Vagina (tissue), 2 donors: ENCODE measurements at regions not wholly inside any gene's neighbourhood (a gene's known extent, or its start where the extent isn't known, plus 50 kb on each side); places are given as distances from the start of the nearest gene placed in this dataset.

Source experiments
- DNase-seq, 2 donors: peaks; one replicate each; pipeline ENCODE4 v3.0.0-alpha.2; 2017; ENCODE audit errors: extremely low spot score in 2 of 2
- H3K27ac ChIP-seq: fragments of 200-600 bp; sonication (generic); one replicate; pipeline ENCODE4 v1.5.1; 2019
- H3K27me3 ChIP-seq: fragments of 200-600 bp; sonication (generic); one replicate; pipeline ENCODE4 v1.5.1; 2019
- H3K36me3 ChIP-seq, 2 donors: fragments of 200-600 bp; sonication (generic); one replicate each; pipeline ENCODE4 v1.5.1; 2017 to 2019
- H3K4me1 ChIP-seq: fragments of 200-600 bp; sonication (generic); one replicate; pipeline ENCODE4 v1.5.1; 2019
- H3K4me3 ChIP-seq, 2 donors: fragments of 200-600 bp; sonication (generic); 1 replicate in 1 of 2; 2 replicates in 1 of 2; pipeline ENCODE4 v1.5.1; 2016 to 2019
- H3K9me3 ChIP-seq: fragments of 200-600 bp; sonication (generic); one replicate; pipeline ENCODE4 v1.5.1; 2019
- CTCF ChIP-seq, 3 experiments: fragments of 450-650 bp in 2 of 3; fragments of 200-600 bp in 1 of 3; sonication (generic) in 1 of 3; IDR thresholded peaks; one replicate each; pipeline ENCODE4 v1.5.1; 2017 to 2019; ENCODE audit warnings: antibody characterized with exemption in 3 of 3, mild to moderate bottlenecking in 2 of 3, moderate library complexity in 2 of 3
- POLR2A ChIP-seq, 2 donors: fragments of 450-650 bp; IDR thresholded peaks; one replicate each; pipeline ENCODE4 v1.6.1; 2017; ENCODE audit warnings: antibody characterized with exemption in 2 of 2, mild to moderate bottlenecking in 2 of 2, moderate library complexity in 2 of 2
- POLR2AphosphoS5 ChIP-seq, 2 donors: sonication (generic); formaldehyde crosslinking; IDR thresholded peaks; one replicate each; pipeline ENCODE4 v1.9.0; 2017; ENCODE audit warnings: antibody characterized with exemption in 2 of 2, mild to moderate bottlenecking in 2 of 2, low read depth in 1 of 2; ENCODE audit not compliant: insufficient read depth in 1 of 2
- intact Hi-C: fragments of 100-400 bp; cut with DNase I; formaldehyde crosslinking; loops from one replicate; pipeline ENCODE4 v1.15.1; 2023

- Histone ChIP-seq H3K9me3 (no peaks in the 10 kb centered on the region), H3K27ac (peak overlapping the region; percentile 77), H3K36me3 (no peaks in the 10 kb centered on the region), H3K4me1 (peaks cover 82% of the 10 kb centered on the region), H3K4me3 (no peak overlapping the region), H3K27me3 (no peaks in the 10 kb centered on the region)
- TF ChIP-seq POLR2A (IDR thresholded peaks at IDR 0.05): no peak
- TF ChIP-seq POLR2AphosphoS5 (IDR thresholded peaks at IDR 0.05; ENCODE audit: insufficient read depth in 1 of 2, low read depth in 1 of 2): no peak
- TF ChIP-seq CTCF (IDR thresholded peaks at IDR 0.05): no peak
- intact Hi-C loops: loop anchor here (5.0 kb wide), 1 partner anchor 153 kb away; the partner anchor contains the start of gene ZFP36L2
- DNase-seq: no peak
These were observed 151.8 kb downstream of the ZFP36L2 start for GRCh38 chr2:43074592-43075053.

GRCh38 chr2:43074052-43074451 is 152.4 kb downstream of the ZFP36L2 start:
- peaks cover 82% of the 10 kb centered on the region for H3K4me1 ChIP-seq
- no peak overlapping the region for H3K4me3 ChIP-seq
- TF ChIP-seq POLR2A (IDR thresholded peaks at IDR 0.05): no peak
- no peak for TF ChIP-seq CTCF (IDR thresholded peaks at IDR 0.05)
- intact Hi-C loops: loop anchor here (5.0 kb wide), 1 partner anchor 153 kb away; the partner anchor contains the start of gene ZFP36L2
- no peaks in the 10 kb centered on the region for H3K9me3 ChIP-seq
- no peaks in the 10 kb centered on the region for H3K27me3 ChIP-seq
- H3K36me3 ChIP-seq: no peaks in the 10 kb centered on the region
- DNase-seq: no peak
- peak overlapping the region; percentile 77 for H3K27ac ChIP-seq

GRCh38 chr2:43073401-43073825 is 153.0 kb downstream of the ZFP36L2 start:
- no peak for DNase-seq
- Histone ChIP-seq H3K4me3 (no peak overlapping the region), H3K36me3 (no peaks in the 10 kb centered on the region), H3K27me3 (no peaks in the 10 kb centered on the region), H3K9me3 (no peaks in the 10 kb centered on the region), H3K27ac (peak overlapping the region; percentile 77), H3K4me1 (peaks cover 75% of the 10 kb centered on the region)
- TF ChIP-seq POLR2A (IDR thresholded peaks at IDR 0.05) (no peak), POLR2AphosphoS5 (IDR thresholded peaks at IDR 0.05; ENCODE audit: insufficient read depth in 1 of 2, low read depth in 1 of 2) (peak in 1 of 2 donors; percentile 58), CTCF (IDR thresholded peaks at IDR 0.05) (no peak)
- intact Hi-C loops: loop anchor here (5.0 kb wide), 1 partner anchor 154 kb away; the partner anchor contains the start of gene ZFP36L2

GRCh38 chr2:43071599-43072550 is 154.5 kb downstream of the ZFP36L2 start:
- TF ChIP-seq CTCF (IDR thresholded peaks at IDR 0.05) (no peak), POLR2AphosphoS5 (IDR thresholded peaks at IDR 0.05; ENCODE audit: insufficient read depth in 1 of 2, low read depth in 1 of 2) (no peak), POLR2A (IDR thresholded peaks at IDR 0.05) (no peak)
- Histone ChIP-seq H3K9me3 (no peaks in the 10 kb centered on the region), H3K36me3 (no peaks in the 10 kb centered on the region), H3K4me1 (peaks cover 72% of the 10 kb centered on the region), H3K4me3 (no peak overlapping the region), H3K27ac (peak overlapping the region; percentile 80), H3K27me3 (no peaks in the 10 kb centered on the region)
- intact Hi-C loops: loop anchor here (5.0 kb wide), 1 partner anchor 155 kb away; the partner anchor contains the start of gene ZFP36L2
- DNase-seq: no peak
